AG09309 (cell line): ENCODE measurements at regions not wholly inside any gene's neighbourhood (a gene's known extent, or its start where the extent isn't known, plus 50 kb on each side); places are given as distances from the start of the nearest gene placed in this dataset.
"Not testable (repeated sequence)": the region's sequence is repeated elsewhere in the genome, so short reads cannot be mapped to it uniquely, and the experiment has no call there.

Source experiments
- DNase-seq: peaks from one replicate; pipeline ENCODE4 v3.0.0-alpha.2; 2010; ENCODE audit warnings: low read depth
- H3K4me3 ChIP-seq: 2 replicates; pipeline ENCODE4 v1.5.1; 2011; ENCODE audit warnings: mild to moderate bottlenecking, low read depth, low read length, moderate library complexity; ENCODE audit not compliant: control insufficient read depth
- CTCF ChIP-seq: IDR thresholded peaks from 2 replicates; pipeline ENCODE4 v1.5.1; 2011; ENCODE audit warnings: mild to moderate bottlenecking, low read depth, low read length, inconsistent platforms; ENCODE audit not compliant: insufficient read depth, control insufficient read depth; ENCODE audit errors: missing control alignments

DNA sequence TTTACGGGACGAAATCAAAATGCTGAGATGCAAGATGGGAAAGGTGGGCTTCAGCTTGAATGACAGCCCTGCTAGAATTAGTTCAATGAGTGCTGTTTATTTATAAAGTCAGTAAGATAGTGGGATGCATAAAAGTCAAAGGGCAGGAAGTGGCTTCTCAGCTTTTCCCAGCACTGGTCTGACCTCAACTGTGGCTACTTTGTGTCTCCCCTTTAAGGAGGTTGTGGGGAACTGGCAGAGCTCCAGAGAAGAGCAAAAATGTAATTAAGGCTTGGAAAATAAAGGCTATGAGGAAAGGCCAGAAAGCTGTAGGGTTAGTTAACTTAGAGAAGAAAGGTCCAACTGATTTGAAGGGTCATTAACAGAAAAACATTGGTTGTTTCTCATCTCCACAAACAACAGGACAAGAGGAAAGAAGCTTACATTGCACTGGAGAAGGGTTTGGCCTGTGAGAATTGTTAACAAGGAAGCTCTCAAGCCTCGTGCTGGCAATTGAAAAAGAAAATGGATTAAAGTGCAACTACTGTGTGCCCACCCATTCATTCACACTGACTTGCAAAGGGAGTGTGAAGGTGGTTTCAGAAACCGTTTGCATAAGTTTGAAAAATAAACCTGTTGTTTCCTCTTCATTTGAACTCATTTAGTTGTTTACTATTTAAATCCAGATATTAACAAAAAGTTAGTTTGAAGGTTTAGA lies 68.8 kb upstream of the CD28 start:
- no peak for TF ChIP-seq CTCF
- DNase-seq = no peak
- no peak overlapping the region for H3K4me3 ChIP-seq

- not testable (repeated sequence) for DNase-seq, H3K4me3 ChIP-seq
Measured at GRCh38 chr2:203641865-203642264, 64.6 kb upstream of the CD28 start.

GRCh38 chr2:203642841-203643240 lies 63.6 kb upstream of the CD28 start:
- DNase-seq, H3K4me3 ChIP-seq: not testable (repeated sequence)

DNA sequence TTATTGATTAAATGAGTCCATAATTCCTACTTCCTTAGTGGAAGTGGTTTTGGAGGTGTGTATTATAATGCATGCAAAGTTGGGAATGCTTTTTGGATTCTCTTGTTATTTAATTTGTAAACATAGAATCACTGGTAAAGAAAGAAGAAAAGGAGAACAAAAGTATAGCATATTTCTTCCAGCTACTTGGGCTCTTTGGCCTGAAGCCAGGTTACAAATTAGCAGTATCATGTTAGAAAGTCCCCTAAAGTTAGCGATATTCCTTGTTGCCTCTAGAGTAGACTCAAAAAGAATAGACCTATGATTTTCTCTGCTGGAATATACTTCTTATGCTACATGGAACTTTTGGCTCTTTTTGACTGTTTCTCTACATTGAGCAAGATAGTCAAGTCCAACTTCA lies 60.6 kb upstream of the CD28 start:
- TF ChIP-seq CTCF = no peak
- DNase-seq = no peak
- H3K4me3 ChIP-seq = no peak overlapping the region

DNA sequence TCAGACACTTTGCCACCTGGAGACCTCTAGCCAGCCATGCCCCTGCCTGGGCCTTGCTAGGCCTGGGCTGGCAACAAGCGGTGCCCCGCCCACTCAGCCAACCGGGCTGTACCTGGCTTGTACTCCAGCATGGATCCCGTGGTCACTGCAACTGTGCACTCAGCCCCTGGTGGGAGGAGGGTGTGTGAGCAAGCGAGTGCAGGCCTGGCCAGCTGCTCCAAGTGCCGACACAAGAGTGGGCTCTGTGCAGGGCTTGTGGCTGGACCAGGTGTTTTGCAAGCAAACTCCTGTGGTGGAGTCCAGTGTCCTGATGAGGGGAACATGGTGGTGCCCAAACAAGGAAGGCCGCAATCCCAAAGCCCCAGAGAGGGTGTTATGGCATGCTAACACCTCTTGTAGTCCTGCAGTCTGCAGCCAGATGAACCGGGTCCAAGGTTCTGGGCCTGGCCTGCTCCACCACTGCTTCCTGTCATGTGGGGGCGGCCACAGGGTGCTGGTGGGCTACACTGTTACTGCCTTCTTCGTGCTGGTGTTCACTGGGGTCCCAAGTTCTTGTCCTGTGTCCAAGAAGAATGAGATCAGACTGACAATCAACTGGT lies 60.1 kb upstream of the CD28 start:
- DNase-seq = no peak
- TF ChIP-seq CTCF = no peak
- no peak overlapping the region for H3K4me3 ChIP-seq

DNA sequence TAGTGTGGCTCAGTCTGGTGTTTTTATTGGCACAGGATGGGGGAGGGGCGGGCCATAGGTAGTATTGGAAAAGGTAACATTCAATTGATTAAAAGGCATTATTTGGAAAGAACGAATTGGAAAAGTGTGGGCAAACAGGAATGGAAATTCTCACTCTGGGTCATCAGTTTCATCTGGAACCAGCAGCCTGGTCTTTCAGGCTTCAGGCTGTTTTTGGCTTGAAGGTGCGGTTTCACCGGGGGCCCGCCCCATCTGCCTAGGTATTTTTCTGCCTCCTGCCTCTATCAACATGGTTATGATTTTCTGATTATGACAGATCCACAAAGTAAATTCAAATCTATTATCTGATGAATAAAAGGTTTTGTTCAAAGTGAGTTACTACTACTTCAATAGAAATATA lies 59.5 kb upstream of the CD28 start:
- TF ChIP-seq CTCF = no peak
- no peak for DNase-seq
- no peak overlapping the region for H3K4me3 ChIP-seq

- no peak for DNase-seq
- no peak overlapping the region for H3K4me3 ChIP-seq
- TF ChIP-seq CTCF = no peak
Measured at GRCh38 chr2:203647579-203647978, 58.9 kb upstream of the CD28 start.

DNA sequence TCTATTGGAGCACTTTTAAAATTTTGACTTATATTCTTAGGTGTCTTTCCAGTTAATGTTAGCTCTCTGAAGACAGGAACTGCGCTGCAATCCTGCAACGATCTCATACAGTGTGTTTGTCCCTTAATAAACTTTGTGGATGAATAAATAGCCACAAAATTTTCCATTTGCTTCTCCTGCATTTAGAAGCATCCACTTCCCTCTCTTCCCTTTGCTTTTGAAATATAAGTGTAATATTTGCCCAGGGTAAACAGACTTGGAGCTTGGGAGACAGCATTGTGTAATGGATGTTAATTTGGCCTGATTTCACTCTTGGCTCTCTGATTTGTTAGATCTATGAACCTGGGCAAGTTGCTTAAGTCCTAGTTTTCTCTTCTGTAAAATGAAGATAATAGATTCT lies 58.2 kb upstream of the CD28 start:
- TF ChIP-seq CTCF = no peak
- DNase-seq = no peak

More for the DNA sequence above, 58.2 kb upstream of the CD28 start:
- H3K4me3 ChIP-seq = no peak overlapping the region
